GM12878 (cell line): ENCODE measurements at regions not wholly inside any gene's neighbourhood (a gene's known extent, or its start where the extent isn't known, plus 50 kb on each side); places are given as distances from the start of the nearest gene placed in this dataset.

ENCODE experiments used
- CHD2 ChIP-seq: IDR thresholded peaks from 2 replicates; pipeline ENCODE4 v1.6.1; 2011; ENCODE audit warnings: low read depth, low read length, improper control_type of control experiment, borderline replicate concordance
- DPF2 ChIP-seq: fragments of 450-650 bp; IDR thresholded peaks from 2 replicates; pipeline ENCODE4 v1.6.1; 2017; ENCODE audit warnings: mild to moderate bottlenecking
- ELK1 ChIP-seq: IDR thresholded peaks from 2 replicates; pipeline ENCODE4 v1.6.1; 2012; ENCODE audit warnings: low read depth, low read length, improper control_type of control experiment
- ETV6 ChIP-seq, 2 experiments: fragments of 450-650 bp in 1 of 2; IDR thresholded peaks in 1 of 2; conservative IDR thresholded peaks in 1 of 2; 2 replicates each; pipeline ENCODE4 v1.6.1; 2014; ENCODE audit warnings: antibody characterized with exemption in 1 of 2, borderline replicate concordance in 1 of 2, low read depth in 1 of 2, mild to moderate bottlenecking in 1 of 2, moderate library complexity in 1 of 2
- EZH2 ChIP-seq: IDR thresholded peaks from 2 replicates; pipeline ENCODE4 v1.6.1; 2012; ENCODE audit warnings: low read depth, mild to moderate bottlenecking, control low read depth, inconsistent platforms, low read length, borderline replicate concordance; ENCODE audit not compliant: control insufficient read depth
- NFIC ChIP-seq: IDR thresholded peaks from 2 replicates; pipeline ENCODE4 v1.6.1; 2012; ENCODE audit warnings: low read depth, mild to moderate bottlenecking, inconsistent platforms, low read length, moderate library complexity
- POLR2A ChIP-seq: IDR thresholded peaks from 2 replicates; pipeline ENCODE4 v1.6.1; 2011; ENCODE audit warnings: low read depth, mild to moderate bottlenecking, low read length
- ZNF274 ChIP-seq: IDR thresholded peaks from one replicate; pipeline ENCODE4 v1.8.0; 2011; ENCODE audit not compliant: insufficient read length, insufficient read depth
- TF ChIP-seq, protein P1 (sequence below), 3 experiments: IDR thresholded peaks in 2 of 3; conservative IDR thresholded peaks in 1 of 3; 2 replicates each; pipeline ENCODE4 v1.5.1; 2011; ENCODE audit warnings: low read depth in 3 of 3, low read length in 3 of 3, mild to moderate bottlenecking in 3 of 3, control low read depth in 2 of 3, moderate library complexity in 2 of 3, inconsistent platforms in 1 of 3, mixed read lengths in 1 of 3; ENCODE audit not compliant: control insufficient read depth in 2 of 3, insufficient read depth in 1 of 3; ENCODE audit errors: extremely low read depth in 1 of 3

DNA sequence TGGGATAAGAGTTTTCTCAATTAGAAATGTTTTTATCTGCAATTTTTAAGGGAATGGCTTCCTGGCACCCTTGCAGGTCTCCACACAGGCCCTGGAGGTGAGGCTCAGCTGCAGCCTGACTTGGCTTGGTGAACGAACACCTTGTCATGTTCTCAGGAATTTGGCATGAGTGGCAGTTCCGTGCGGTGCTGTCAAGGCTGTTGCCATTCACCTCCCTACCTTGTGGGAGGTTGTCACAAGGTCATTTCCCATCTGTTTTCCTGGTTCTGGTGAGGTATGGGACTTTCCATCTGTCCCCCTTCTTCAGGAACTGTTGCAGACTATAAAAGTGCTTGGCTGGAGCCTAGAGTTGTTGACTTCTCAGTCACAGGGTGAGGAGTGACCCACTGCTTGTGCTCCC is 82.9 kb downstream of the ELOVL4 start:
- no peak for TF ChIP-seq EZH2
- TF ChIP-seq ZNF274, result no peak
- TF ChIP-seq ELK1, result no peak
- no peak for TF ChIP-seq ETV6 (conservative IDR thresholded peaks at IDR 0.05 in 1 of 2, IDR thresholded peaks at IDR 0.05 in 1 of 2; ENCODE audit: borderline replicate concordance in 1 of 2, low read depth in 1 of 2)
- no peak for TF ChIP-seq DPF2
- TF ChIP-seq POLR2A, result no peak
- TF ChIP-seq NFIC, result no peak
- TF ChIP-seq, protein P1, sequence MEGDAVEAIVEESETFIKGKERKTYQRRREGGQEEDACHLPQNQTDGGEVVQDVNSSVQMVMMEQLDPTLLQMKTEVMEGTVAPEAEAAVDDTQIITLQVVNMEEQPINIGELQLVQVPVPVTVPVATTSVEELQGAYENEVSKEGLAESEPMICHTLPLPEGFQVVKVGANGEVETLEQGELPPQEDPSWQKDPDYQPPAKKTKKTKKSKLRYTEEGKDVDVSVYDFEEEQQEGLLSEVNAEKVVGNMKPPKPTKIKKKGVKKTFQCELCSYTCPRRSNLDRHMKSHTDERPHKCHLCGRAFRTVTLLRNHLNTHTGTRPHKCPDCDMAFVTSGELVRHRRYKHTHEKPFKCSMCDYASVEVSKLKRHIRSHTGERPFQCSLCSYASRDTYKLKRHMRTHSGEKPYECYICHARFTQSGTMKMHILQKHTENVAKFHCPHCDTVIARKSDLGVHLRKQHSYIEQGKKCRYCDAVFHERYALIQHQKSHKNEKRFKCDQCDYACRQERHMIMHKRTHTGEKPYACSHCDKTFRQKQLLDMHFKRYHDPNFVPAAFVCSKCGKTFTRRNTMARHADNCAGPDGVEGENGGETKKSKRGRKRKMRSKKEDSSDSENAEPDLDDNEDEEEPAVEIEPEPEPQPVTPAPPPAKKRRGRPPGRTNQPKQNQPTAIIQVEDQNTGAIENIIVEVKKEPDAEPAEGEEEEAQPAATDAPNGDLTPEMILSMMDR (IDR thresholded peaks at IDR 0.05 in 2 of 3, conservative IDR thresholded peaks at IDR 0.05 in 1 of 3; ENCODE audit: control insufficient read depth in 2 of 3, extremely low read depth in 1 of 3, insufficient read depth in 1 of 3, low read depth in 3 of 3, low read length in 3 of 3), result no peak
- TF ChIP-seq CHD2, result no peak
